Kidney epithelial cell (primary cell): ENCODE measurements at regions not wholly inside any gene's neighbourhood (a gene's known extent, or its start where the extent isn't known, plus 50 kb on each side); places are given as distances from the start of the nearest gene placed in this dataset.

Experiments
- DNase-seq: peaks from one replicate; pipeline ENCODE4 v3.0.0-alpha.2; 2010; ENCODE audit warnings: low read depth
- H3K27me3 ChIP-seq: 2 replicates; pipeline ENCODE4 v1.6.0; 2011; ENCODE audit warnings: low read length; ENCODE audit not compliant: control insufficient read depth, insufficient read depth
- H3K36me3 ChIP-seq: 2 replicates; pipeline ENCODE4 v1.5.1; 2011; ENCODE audit warnings: low read length; ENCODE audit not compliant: control insufficient read depth, insufficient read depth
- H3K4me3 ChIP-seq: 2 replicates; pipeline ENCODE4 v1.5.1; 2011; ENCODE audit warnings: low read depth, mild to moderate bottlenecking, control low read depth, low read length
- TF ChIP-seq, protein P1 (sequence below): IDR thresholded peaks from 2 replicates; pipeline ENCODE4 v1.5.1; 2011; ENCODE audit warnings: mild to moderate bottlenecking, moderate library complexity, low read length, control low read depth, inconsistent platforms; ENCODE audit not compliant: insufficient read depth, poor library complexity, severe bottlenecking

DNA sequence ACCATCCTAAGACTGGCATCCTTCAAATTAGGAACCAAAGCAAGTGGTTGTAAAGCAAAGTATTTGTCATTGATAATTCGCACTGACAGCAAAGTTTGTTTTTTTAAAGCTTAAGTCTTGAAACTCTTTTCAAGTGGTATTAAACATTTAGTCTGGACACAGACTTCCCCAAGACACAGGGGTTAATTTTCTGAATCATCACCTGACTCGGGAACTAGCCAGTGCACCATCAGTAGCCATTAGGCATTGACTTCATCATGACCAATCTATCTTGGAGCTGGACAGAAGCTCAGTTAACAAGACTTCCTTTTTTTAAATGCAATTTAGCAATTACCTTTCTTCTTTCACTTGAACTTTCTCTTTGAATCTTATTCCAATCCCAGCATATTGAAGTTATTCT lies 210.6 kb downstream of the ZNF365 start:
- DNase-seq = no peak
- H3K27me3 ChIP-seq = no peaks in the 10 kb centered on the region
- TF ChIP-seq, protein P1, sequence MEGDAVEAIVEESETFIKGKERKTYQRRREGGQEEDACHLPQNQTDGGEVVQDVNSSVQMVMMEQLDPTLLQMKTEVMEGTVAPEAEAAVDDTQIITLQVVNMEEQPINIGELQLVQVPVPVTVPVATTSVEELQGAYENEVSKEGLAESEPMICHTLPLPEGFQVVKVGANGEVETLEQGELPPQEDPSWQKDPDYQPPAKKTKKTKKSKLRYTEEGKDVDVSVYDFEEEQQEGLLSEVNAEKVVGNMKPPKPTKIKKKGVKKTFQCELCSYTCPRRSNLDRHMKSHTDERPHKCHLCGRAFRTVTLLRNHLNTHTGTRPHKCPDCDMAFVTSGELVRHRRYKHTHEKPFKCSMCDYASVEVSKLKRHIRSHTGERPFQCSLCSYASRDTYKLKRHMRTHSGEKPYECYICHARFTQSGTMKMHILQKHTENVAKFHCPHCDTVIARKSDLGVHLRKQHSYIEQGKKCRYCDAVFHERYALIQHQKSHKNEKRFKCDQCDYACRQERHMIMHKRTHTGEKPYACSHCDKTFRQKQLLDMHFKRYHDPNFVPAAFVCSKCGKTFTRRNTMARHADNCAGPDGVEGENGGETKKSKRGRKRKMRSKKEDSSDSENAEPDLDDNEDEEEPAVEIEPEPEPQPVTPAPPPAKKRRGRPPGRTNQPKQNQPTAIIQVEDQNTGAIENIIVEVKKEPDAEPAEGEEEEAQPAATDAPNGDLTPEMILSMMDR = no peak
- H3K4me3 ChIP-seq = no peak overlapping the region
- no peaks in the 10 kb centered on the region for H3K36me3 ChIP-seq

GRCh38 chr10:62585211-62585775 lies 211.1 kb downstream of the ZNF365 start:
- Histone ChIP-seq H3K4me3 (no peak overlapping the region), H3K36me3 (no peaks in the 10 kb centered on the region), H3K27me3 (no peaks in the 10 kb centered on the region)
- TF ChIP-seq, protein P1 = no peak
- no peak for DNase-seq

DNA sequence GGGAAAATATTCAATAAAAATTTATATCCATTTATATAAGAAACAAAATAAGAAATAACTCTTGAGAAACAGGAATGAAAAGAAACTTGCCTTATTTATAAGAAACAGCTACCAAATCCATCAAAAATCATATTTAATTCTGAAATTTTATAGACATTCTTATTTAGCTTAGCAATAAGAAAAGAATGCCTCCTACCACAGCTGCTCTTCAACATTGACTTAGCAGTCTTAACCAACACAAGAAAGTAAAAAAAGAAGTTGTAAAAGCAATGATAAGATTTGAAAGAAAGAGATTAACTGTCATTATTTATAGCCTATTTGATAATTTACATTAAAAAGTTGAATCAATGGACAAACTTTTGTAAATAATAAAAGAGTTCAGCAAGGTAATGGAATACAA lies 212.8 kb downstream of the ZNF365 start:
- H3K27me3 ChIP-seq = no peaks in the 10 kb centered on the region
- TF ChIP-seq, protein P1 = no peak
- no peaks in the 10 kb centered on the region for H3K36me3 ChIP-seq
- DNase-seq = no peak
- H3K4me3 ChIP-seq = no peak overlapping the region

- TF ChIP-seq, protein P1 = no peak
- no peaks in the 10 kb centered on the region for H3K36me3 ChIP-seq
- no peak for DNase-seq
- no peak overlapping the region for H3K4me3 ChIP-seq
- no peaks in the 10 kb centered on the region for H3K27me3 ChIP-seq
Measured at GRCh38 chr10:62588116-62588515, 213.9 kb downstream of the ZNF365 start.

GRCh38 chr10:62589689-62590088 lies 214.8 kb upstream of the ADO start:
- TF ChIP-seq, protein P1 = no peak
- no peaks in the 10 kb centered on the region for H3K36me3 ChIP-seq
- no peak for DNase-seq

GRCh38 chr10:62590306-62590705 lies 214.2 kb upstream of the ADO start:
- TF ChIP-seq, protein P1 = no peak
- no peak for DNase-seq
- H3K36me3 ChIP-seq = no peaks in the 10 kb centered on the region
- no peak overlapping the region for H3K4me3 ChIP-seq
- no peaks in the 10 kb centered on the region for H3K27me3 ChIP-seq

More at GRCh38 chr10:62589689-62590088, 214.8 kb upstream of the ADO start:
- Histone ChIP-seq H3K4me3 (no peak overlapping the region), H3K27me3 (no peaks in the 10 kb centered on the region)
